ENCODE measurements at regions not wholly inside any gene's neighbourhood (a gene's known extent, or its start where the extent isn't known, plus 50 kb on each side); places are given as distances from the start of the nearest gene placed in this dataset.
"Not testable (repeated sequence)": the region's sequence is repeated elsewhere in the genome, so short reads cannot be mapped to it uniquely, and the experiment has no call there.

- no peak for DNase-seq (ENCODE audit: low read depth)
- in situ Hi-C loops (cut with HindIII; ENCODE audit: low pct_unique_long_range_greater_than_20kb, low sequenced_read_pairs), result no loop called here
Observed at GRCh38 chr3:147333098-147333497, 73.2 kb downstream of the ZIC4 start.

- DNase-seq (ENCODE audit: low read depth), result no peak
- in situ Hi-C loops (cut with HindIII; ENCODE audit: low pct_unique_long_range_greater_than_20kb, low sequenced_read_pairs), result no loop called here
Observed at GRCh38 chr3:147328711-147329110, 77.6 kb downstream of the ZIC4 start.

- in situ Hi-C loops (cut with HindIII; ENCODE audit: low pct_unique_long_range_greater_than_20kb, low sequenced_read_pairs), result no loop called here
- no peak for DNase-seq (ENCODE audit: low read depth)
Observed at GRCh38 chr3:147324356-147324755, 82.0 kb downstream of the ZIC4 start.

- in situ Hi-C loops (cut with HindIII; ENCODE audit: low pct_unique_long_range_greater_than_20kb, low sequenced_read_pairs), result no loop called here
- no peak for DNase-seq (ENCODE audit: low read depth)
Observed at GRCh38 chr3:147318900-147319299, 87.4 kb downstream of the ZIC4 start.

- in situ Hi-C loops (cut with HindIII; ENCODE audit: low pct_unique_long_range_greater_than_20kb, low sequenced_read_pairs); DNase-seq (ENCODE audit: low read depth): not testable (repeated sequence)
Observed at GRCh38 chr3:147317080-147317479, 89.3 kb downstream of the ZIC4 start.

- DNase-seq (ENCODE audit: low read depth), result no peak
- in situ Hi-C loops (cut with HindIII; ENCODE audit: low pct_unique_long_range_greater_than_20kb, low sequenced_read_pairs), result no loop called here
Observed at GRCh38 chr3:147313513-147313912, 92.8 kb downstream of the ZIC4 start.

- no peak for DNase-seq (ENCODE audit: low read depth)
- in situ Hi-C loops (cut with HindIII; ENCODE audit: low pct_unique_long_range_greater_than_20kb, low sequenced_read_pairs), result no loop called here
Observed at GRCh38 chr3:147312786-147313280, 93.5 kb downstream of the ZIC4 start.

- in situ Hi-C loops (cut with HindIII; ENCODE audit: low pct_unique_long_range_greater_than_20kb, low sequenced_read_pairs), result no loop called here
- DNase-seq (ENCODE audit: low read depth), result no peak
Observed at GRCh38 chr3:147311716-147312115, 94.6 kb downstream of the ZIC4 start.

GRCh38 chr3:147305533-147306250 is 100.7 kb downstream of the ZIC4 start:
- no peak for DNase-seq (ENCODE audit: low read depth)
- in situ Hi-C loops (cut with HindIII; ENCODE audit: low pct_unique_long_range_greater_than_20kb, low sequenced_read_pairs), result no loop called here

- in situ Hi-C loops (cut with HindIII; ENCODE audit: low pct_unique_long_range_greater_than_20kb, low sequenced_read_pairs), result no loop called here
Observed at GRCh38 chr3:147304756-147305155, 101.6 kb downstream of the ZIC4 start.

GRCh38 chr3:147301781-147302180 is 104.6 kb downstream of the ZIC4 start:
- DNase-seq (ENCODE audit: low read depth), result no peak
- in situ Hi-C loops (cut with HindIII; ENCODE audit: low pct_unique_long_range_greater_than_20kb, low sequenced_read_pairs), result no loop called here

More at GRCh38 chr3:147304756-147305155, 101.6 kb downstream of the ZIC4 start:
- no peak for DNase-seq (ENCODE audit: low read depth)

GRCh38 chr3:147299656-147300055 is 106.7 kb downstream of the ZIC4 start:
- DNase-seq (ENCODE audit: low read depth), result peak; percentile 37
- in situ Hi-C loops (cut with HindIII; ENCODE audit: low pct_unique_long_range_greater_than_20kb, low sequenced_read_pairs), result no loop called here

GRCh38 chr3:147298511-147298982 is 107.8 kb downstream of the ZIC4 start:
- in situ Hi-C loops (cut with HindIII; ENCODE audit: low pct_unique_long_range_greater_than_20kb, low sequenced_read_pairs), result no loop called here
- peak; percentile 90 for DNase-seq (ENCODE audit: low read depth)

GRCh38 chr3:147297761-147298350 is 108.5 kb downstream of the ZIC4 start:
- in situ Hi-C loops (cut with HindIII; ENCODE audit: low pct_unique_long_range_greater_than_20kb, low sequenced_read_pairs), result no loop called here
- DNase-seq (ENCODE audit: low read depth), result no peak

- in situ Hi-C loops (cut with HindIII; ENCODE audit: low pct_unique_long_range_greater_than_20kb, low sequenced_read_pairs), result not testable (repeated sequence)
Observed at GRCh38 chr3:147287370-147287769, 119.0 kb downstream of the ZIC4 start.

GRCh38 chr3:147269907-147270306 is 136.4 kb downstream of the ZIC4 start:
- no peak for DNase-seq (ENCODE audit: low read depth)
- in situ Hi-C loops (cut with HindIII; ENCODE audit: low pct_unique_long_range_greater_than_20kb, low sequenced_read_pairs), result no loop called here

More at GRCh38 chr3:147287370-147287769, 119.0 kb downstream of the ZIC4 start:
- not testable (repeated sequence) for DNase-seq (ENCODE audit: low read depth)

GRCh38 chr3:147267434-147267833 is 138.9 kb downstream of the ZIC4 start:
- DNase-seq (ENCODE audit: low read depth), result no peak
- in situ Hi-C loops (cut with HindIII; ENCODE audit: low pct_unique_long_range_greater_than_20kb, low sequenced_read_pairs), result no loop called here

- DNase-seq (ENCODE audit: low read depth), result no peak
- in situ Hi-C loops (cut with HindIII; ENCODE audit: low pct_unique_long_range_greater_than_20kb, low sequenced_read_pairs), result no loop called here
Observed at GRCh38 chr3:147257944-147258343, 148.4 kb downstream of the ZIC4 start.

GRCh38 chr3:147256739-147257138 is 149.6 kb downstream of the ZIC4 start:
- DNase-seq (ENCODE audit: low read depth), result no peak
- in situ Hi-C loops (cut with HindIII; ENCODE audit: low pct_unique_long_range_greater_than_20kb, low sequenced_read_pairs), result no loop called here

GRCh38 chr3:147246906-147247305 is 159.4 kb downstream of the ZIC4 start:
- DNase-seq (ENCODE audit: low read depth), result no peak
- in situ Hi-C loops (cut with HindIII; ENCODE audit: low pct_unique_long_range_greater_than_20kb, low sequenced_read_pairs), result no loop called here

All from Caki2 (cell line).